Coronary artery (tissue), 2 donors: ENCODE measurements at regions not wholly inside any gene's neighbourhood (a gene's known extent, or its start where the extent isn't known, plus 50 kb on each side); places are given as distances from the start of the nearest gene placed in this dataset.

Experiments
- DNase-seq: peaks from one replicate; pipeline ENCODE4 v3.0.0-alpha.2; 2017; ENCODE audit warnings: low spot score
- H3K27ac ChIP-seq, 2 donors: fragments of 200-600 bp; sonication (generic); one replicate each; pipeline ENCODE4 v1.5.1; 2016 to 2019
- H3K4me3 ChIP-seq: fragments of 200-600 bp; sonication (generic); 2 replicates; pipeline ENCODE4 v1.5.1; 2016; ENCODE audit warnings: mild to moderate bottlenecking, moderate library complexity
- TF ChIP-seq, protein P1 (sequence below): fragments of 200-600 bp; sonication (generic); IDR thresholded peaks from one replicate; pipeline ENCODE4 v1.5.1; 2019; ENCODE audit warnings: antibody characterized with exemption

DNA sequence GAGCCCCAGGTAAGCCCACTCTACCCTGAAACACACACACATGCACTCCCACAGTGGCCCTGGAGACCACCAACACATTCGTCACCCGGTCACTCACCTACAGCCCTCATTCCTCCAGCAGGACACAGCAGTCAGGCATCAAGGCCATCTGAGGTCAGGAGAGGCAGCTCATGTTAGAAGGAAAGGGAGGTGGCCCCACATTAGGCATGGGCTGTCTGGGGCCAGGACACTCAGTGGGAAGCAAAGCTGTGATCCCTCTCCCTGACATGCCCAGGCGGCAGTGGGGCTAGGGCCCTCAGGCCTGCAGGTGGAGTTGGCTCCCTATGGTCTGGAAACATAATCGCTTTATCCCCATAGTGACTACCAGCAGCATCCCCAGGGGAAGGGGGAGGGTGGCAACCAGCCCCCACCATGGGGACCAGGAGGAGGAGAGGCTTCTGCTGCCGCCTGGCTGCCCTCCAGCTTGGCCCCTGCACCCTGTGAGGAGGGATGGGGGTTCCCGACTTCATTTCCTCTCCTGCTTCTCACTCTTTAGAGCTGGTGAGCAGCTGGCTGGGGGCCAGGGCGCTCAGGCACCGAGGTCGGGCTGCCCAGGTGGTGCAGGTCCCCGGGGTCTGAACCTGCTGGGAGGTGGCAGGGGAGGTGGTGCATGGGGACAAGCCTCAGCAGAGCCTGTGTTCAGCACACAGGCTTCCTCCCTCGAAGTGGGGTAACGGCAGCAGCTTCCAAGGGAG, 76.6 kb upstream of the CST7 start:
- TF ChIP-seq, protein P1, sequence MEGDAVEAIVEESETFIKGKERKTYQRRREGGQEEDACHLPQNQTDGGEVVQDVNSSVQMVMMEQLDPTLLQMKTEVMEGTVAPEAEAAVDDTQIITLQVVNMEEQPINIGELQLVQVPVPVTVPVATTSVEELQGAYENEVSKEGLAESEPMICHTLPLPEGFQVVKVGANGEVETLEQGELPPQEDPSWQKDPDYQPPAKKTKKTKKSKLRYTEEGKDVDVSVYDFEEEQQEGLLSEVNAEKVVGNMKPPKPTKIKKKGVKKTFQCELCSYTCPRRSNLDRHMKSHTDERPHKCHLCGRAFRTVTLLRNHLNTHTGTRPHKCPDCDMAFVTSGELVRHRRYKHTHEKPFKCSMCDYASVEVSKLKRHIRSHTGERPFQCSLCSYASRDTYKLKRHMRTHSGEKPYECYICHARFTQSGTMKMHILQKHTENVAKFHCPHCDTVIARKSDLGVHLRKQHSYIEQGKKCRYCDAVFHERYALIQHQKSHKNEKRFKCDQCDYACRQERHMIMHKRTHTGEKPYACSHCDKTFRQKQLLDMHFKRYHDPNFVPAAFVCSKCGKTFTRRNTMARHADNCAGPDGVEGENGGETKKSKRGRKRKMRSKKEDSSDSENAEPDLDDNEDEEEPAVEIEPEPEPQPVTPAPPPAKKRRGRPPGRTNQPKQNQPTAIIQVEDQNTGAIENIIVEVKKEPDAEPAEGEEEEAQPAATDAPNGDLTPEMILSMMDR, result no peak
- H3K27ac ChIP-seq, result no peak overlapping the region
- H3K4me3 ChIP-seq, result no peak overlapping the region
- no peak for DNase-seq

DNA sequence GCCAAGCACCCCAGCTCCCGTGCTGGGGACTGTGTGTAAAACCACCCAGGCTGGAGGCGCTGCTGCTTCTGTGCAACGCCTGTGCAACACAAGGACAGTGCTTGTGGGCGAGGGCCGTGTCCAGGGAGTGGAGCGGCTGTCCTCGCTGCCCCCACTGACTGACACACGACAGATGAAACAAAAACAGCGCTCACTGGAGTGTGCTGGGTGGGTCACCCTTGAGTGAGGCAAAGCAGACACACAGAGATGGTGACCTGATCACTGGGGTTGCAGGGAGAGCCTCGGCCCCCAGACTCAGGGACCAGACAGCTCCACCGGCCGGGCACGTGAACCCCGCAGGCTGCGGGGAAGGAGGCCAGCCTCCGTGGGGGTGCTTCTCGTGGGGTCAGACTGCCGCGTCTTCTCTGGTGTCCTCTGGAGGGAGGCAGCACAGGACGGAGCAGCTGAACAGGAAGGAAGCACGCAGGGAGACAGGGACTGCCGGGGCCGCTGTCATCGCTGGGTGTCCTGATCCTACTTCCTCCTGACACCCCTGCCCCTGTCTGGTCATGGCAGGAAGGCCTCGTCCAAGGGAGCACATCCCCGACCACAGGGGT, 75.9 kb upstream of the CST7 start:
- no peak for DNase-seq
- H3K4me3 ChIP-seq, result no peak overlapping the region
- H3K27ac ChIP-seq, result no peak overlapping the region
- TF ChIP-seq, protein P1, result no peak

DNA sequence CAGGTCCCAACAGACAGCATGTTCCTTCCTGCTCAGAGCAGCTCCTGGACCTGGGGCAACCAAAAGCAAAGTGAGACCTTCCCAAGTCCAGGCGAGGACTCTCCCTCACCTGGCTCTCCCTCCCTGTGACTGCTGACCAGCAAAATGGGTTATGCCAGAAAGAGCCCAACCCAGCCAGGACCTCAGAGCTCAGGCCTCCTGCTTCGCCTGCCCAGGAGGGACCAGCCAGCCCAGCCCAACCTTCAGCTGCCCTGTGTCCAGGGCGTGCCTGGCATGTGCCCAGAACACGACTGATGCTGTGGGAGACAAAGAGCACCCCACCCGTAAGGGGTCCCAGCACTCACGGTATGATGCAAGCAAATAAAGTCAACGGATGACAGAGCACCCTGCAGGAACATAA, 74.0 kb upstream of the CST7 start:
- TF ChIP-seq, protein P1, result no peak
- DNase-seq, result no peak
- Histone ChIP-seq H3K4me3 (no peak overlapping the region), H3K27ac (no peak overlapping the region)

GRCh38 chr20:24877652-24878051, 71.4 kb upstream of the CST7 start:
- no peak for DNase-seq
- TF ChIP-seq, protein P1, result no peak
- Histone ChIP-seq H3K27ac (no peak overlapping the region), H3K4me3 (no peak overlapping the region)

DNA sequence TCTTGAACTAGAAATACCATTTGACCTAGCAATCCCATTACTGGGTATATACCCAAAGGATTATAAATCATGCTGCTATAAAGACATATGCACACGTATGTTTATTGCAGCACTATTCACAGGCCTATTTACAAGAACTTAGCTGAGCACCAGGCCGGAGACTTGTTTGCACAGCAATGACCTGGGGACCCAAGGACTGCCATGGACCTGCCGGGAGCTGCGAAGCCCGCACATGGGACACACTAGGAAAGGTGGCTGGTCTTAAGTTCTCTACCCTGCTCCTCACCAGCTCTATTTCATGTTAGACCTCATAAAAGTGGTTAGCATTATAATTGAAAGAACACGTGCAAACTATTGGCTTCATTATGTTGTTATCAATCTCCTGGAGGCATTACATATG, 70.4 kb upstream of the CST7 start:
- no peak for DNase-seq

GRCh38 chr20:24879875-24880274, 69.2 kb upstream of the CST7 start:
- H3K4me3 ChIP-seq, result no peak overlapping the region
- no peak overlapping the region for H3K27ac ChIP-seq
- DNase-seq, result no peak
- TF ChIP-seq, protein P1, result no peak

More for the DNA sequence above, 70.4 kb upstream of the CST7 start:
- Histone ChIP-seq H3K27ac (no peak overlapping the region), H3K4me3 (no peak overlapping the region)
- TF ChIP-seq, protein P1, result no peak

DNA sequence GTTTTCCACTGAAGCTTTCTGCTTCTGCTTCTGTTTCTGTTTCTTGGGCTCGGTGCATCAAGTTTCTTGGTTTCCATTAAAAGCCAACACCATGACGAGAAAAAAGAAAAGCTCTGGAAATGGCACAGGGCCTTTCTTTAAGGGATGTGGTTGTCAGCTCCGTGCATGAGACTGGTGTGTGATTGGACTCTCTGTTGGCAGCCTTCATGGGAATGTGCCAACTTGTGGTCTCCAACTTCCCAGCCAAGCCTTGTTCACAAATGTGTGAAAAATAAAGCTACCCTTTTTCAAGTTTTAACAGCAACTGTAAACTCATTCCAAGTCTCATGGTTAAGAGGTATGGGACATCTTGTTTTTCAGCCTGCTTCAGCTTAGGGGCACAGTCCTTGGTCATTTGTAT, 68.7 kb upstream of the CST7 start:
- H3K4me3 ChIP-seq, result no peak overlapping the region
- no peak for DNase-seq
- H3K27ac ChIP-seq, result no peak overlapping the region
- TF ChIP-seq, protein P1, result no peak
